ENCODE measurements at regions not wholly inside any gene's neighbourhood (a gene's known extent, or its start where the extent isn't known, plus 50 kb on each side); places are given as distances from the start of the nearest gene placed in this dataset.
"Not testable (repeated sequence)": the region's sequence is repeated elsewhere in the genome, so short reads cannot be mapped to it uniquely, and the experiment has no call there.

DNA sequence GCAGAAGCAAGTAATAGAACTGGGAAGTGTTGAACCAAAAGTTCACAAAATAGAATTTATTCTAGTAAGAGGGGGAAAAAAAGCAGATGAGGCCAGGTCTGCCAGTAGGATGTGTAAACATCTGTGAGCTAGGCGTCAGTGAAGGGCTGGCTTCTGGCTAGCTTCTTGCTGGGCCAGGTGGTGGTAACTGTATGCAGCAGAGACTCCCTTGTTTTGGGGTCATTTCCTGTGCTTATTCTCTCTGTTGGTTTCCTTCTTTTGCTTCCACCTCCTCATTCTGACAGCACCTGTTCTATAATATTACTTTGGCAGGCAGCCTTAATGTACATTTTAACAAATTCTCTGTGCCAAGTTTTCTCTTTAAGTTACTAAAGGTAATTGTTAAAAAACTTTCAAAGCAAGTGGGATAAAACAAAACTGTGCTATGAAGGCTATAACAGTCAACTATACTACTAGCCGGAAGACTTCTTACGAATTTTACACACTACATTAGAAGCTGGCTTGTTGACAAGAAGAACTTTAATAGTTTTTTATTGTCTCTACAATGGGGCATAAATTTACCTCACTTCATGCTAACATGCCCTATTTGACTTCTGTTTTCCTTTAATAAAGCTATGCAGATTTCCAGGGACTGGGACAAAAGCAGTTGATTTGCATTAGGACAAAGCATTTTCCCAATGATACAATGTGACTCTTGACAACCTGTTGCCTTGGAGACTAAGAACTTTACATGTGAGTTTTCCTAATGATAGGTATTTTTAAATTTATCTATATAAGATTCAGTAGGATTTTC, 318.8 kb upstream of the NAALADL2 start:
- DNase-seq (ENCODE audit: low read depth in 2 of 2), result no peak

DNA sequence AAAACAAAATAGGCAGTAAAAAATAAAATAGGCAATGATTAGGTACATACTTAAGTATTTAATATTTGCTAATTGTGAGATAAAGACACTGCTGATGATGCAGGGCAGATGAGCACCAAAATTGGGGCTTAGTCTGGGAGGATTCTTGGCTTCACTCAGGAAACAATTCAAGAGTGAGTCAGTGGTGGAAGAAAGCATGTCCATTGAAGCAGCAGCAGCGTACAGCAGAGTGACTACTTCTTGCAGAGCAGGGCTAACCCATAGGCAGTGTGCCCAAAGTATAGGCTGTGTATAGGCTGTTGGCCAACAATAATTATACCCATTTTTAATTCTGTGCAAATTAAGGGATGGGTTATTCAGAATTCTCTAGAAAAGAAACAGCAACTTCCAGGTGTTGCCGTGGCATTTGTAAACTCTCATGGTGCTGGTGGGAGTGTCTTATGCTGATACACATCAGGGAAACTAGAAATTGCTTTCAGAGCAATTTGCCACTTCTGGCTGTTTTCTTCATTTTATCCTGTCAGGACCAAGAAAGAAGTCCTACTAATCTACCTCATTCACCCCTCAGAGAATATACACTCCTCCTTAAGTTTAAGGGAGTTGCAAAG, 317.3 kb upstream of the NAALADL2 start:
- DNase-seq (ENCODE audit: low read depth in 2 of 2), result no peak

DNA sequence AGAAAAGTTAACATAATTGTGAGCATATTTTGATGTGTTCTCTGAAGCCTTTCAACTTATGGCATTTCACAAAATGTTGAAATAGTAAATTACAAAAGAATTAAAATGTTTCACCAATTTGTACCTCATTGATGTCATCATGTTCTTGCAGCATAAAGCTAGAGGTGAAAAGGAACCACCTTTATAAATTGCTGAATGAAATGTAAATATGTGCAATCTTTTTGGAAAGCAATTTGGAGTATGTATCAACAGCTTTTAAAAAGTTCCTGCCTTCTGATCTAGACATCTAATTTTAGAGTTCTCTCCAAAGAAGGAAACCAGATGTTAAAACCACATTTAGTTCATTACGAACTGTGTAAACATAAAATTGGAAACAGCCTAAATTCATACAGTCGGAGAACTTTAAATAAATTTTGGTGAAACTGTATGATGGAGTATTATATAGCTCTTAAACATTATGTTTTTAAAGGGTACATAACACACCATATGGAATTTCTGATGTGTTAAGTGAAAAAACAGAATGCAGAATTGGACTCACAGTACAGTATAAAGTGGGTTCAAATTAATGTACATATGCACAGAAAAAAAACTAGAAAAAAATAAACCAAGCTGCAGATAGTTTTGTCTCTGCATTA, 311.2 kb upstream of the NAALADL2 start:
- DNase-seq (ENCODE audit: low read depth in 2 of 2), result no peak

DNA sequence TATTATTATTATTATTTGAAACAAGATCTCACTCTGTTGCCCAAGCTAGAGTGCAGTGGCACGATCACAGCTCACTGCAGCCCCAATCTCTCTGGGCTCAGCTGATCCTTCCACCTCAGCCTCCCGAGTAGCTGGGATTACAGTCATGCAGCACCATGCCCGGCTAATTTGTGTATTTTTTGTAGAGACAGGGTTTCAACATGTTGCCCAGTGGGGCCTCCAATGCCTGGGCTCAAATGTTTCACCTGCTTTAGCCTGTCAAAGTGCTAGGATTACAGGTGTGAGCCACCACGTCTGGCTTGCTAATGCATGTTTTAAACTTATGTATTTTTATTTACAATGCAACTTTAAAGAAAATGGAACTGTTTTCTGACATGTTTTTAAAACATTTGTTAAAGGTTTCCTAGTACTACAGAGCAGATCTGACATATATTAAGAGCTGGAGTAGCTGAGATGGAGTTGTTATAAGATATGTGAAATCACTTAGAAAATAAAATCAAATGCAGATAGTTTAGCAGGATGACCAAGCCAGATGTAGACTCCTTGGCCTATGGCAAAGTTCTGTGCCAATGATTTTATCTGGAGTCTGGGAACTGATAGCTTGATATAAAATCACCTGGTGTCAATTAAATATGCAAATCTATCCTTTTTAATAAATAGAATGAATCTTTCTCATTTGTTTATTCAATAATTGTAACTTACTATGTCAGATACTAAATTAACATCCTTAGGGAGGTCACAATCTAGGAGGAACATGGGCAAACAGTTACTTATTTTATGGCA, 310.1 kb upstream of the NAALADL2 start:
- no peak for DNase-seq (ENCODE audit: low read depth in 2 of 2)

DNA sequence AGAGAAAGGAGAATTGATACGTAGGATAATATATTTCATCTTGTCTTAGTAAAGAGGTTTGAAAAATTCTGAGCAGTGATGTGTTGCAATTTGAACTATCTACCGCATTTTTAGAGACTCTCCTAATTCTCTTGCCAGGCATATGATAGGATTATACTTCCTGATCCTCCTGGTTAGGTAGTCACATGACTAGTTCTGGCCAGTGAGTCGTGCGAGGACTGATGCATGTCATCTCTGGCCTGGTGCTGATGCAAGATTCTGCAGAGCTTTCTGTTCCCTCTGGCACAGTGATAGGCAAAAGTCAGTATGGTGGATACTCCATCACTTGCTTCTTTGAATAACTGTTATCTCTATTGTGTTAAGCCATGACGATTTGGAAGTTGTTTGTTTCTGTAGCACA, 277.6 kb upstream of the NAALADL2 start:
- DNase-seq (ENCODE audit: low read depth in 2 of 2), result no peak

DNA sequence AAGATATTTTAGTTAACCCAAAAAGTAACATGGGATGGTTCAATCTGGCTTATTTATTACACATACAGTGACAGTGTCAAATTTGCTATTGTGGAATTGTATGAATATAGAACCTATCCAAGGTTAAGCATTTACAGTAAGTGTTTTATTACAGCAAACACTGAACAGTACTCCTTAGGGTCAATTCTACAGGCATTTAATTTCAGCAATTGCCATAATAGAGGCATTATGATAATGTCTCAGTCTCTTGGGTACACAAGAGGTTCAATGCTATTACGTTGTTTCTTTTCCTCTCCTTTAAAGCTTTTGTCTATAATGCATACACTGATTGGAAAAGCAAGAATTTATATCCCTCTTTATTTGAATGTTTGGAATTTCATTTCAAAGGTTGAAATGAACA, 275.7 kb upstream of the NAALADL2 start:
- no peak for DNase-seq (ENCODE audit: low read depth in 2 of 2)

DNA sequence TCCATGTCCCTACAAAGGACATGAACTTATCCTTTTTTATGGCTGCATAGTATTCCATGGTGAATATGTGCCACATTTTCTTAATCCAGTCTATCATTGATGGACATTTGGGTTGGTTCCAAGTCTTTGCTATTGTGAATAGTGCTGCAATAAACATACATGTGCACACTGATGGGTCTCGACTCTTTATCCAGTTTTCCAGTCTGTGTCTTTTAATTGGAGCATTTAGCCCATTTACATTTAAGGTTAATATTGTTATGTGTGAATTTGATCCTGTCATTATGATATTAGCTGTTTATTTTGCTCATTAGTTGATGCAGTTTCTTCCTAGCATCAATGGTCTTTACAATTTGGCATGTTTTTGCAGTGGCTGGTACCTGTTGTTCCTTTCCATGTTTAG, 272.0 kb upstream of the NAALADL2 start:
- not testable (repeated sequence) for DNase-seq (ENCODE audit: low read depth in 2 of 2)

DNA sequence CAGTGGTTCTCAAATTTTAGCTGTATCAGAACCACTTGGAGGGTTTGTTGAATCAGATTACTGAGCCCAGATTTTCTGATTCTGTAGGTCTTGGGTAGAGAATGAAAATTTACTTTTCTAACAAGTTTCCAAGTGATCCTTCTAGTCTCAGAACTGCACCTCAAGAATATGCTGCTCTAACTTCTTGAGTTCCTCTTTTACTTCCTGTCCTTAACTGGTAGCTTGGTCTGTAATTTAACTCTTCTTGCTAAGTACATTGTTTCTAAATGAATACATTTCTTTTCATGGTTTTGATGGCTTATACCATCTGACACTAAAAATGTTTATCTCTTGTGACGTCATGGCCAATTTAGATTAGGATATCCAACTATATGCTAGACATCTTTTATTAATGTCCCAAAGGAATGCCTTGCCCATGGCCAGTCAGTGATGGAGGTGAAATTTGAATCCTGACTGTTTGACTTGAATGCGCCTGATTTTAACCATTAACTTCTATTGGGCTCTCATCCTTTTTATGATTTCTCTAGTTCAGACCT, 262.6 kb upstream of the NAALADL2 start:
- no peak for DNase-seq (ENCODE audit: low read depth in 2 of 2)

DNA sequence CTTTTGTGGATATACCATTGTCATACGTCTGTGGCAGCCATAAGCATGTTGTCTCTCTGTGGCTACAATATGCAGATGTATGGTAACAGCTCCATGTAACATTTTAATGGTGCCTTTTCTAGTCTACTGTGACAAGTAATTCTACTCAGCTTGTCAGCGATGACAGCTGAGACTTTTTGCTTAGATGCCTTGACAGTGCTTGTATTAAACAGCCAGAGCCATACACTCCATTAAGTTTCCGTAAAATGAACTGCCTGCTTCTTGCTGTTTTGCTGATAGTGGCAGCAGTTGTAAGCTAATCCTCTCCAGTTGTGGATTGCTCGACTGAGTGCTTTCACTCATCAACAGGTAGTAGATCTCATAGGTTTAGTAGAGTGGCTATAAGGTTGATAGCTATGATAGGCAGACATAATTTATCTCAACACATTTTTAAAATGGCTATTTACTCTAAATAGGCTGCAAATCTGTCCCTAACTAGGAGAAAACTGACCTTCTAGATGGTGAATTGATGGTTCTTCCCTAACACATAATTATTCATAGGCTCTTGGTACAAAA, 260.2 kb upstream of the NAALADL2 start:
- DNase-seq (ENCODE audit: low read depth in 2 of 2), result no peak

DNA sequence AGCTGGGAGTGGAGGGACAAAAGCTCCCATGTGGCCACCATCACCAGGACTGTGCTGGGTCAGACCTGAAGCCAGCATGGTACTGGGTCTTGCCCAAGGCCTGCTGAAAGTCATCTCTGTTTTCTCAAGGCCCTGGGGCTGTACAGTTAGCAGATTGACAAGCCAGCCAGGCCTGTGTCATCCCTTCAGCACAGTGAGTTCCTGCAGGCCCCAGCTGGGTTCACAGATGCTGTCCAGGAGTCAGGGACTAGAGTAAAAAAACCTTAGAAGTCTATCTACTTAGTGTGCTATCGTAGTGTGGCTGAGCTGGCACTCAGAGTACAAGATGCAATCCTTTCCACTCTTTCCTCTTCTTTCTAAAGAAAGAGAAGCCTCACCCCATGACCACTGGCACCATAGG, 246.0 kb upstream of the NAALADL2 start:
- no peak for DNase-seq (ENCODE audit: low read depth in 2 of 2)

DNA sequence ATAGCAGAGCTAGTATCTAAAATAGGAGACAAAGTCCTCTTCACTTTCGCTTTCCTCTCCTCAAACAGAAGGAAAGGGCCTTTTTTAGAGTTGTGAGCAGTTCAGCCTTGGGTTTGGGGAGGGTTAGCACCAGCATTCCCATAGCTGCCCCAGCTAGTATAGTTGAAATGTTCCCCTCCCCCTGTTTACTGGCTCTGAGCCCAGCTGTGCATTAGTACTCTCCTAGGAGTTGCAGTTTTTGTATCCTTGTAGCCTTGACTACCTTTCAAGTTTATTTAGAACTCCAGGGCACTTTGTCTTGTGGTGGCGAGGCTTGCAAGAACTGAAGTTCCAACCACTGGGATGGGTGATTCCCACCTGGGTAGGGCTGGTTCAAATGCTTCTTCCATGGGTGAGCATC, 245.1 kb upstream of the NAALADL2 start:
- no peak for DNase-seq (ENCODE audit: low read depth in 2 of 2)

DNA sequence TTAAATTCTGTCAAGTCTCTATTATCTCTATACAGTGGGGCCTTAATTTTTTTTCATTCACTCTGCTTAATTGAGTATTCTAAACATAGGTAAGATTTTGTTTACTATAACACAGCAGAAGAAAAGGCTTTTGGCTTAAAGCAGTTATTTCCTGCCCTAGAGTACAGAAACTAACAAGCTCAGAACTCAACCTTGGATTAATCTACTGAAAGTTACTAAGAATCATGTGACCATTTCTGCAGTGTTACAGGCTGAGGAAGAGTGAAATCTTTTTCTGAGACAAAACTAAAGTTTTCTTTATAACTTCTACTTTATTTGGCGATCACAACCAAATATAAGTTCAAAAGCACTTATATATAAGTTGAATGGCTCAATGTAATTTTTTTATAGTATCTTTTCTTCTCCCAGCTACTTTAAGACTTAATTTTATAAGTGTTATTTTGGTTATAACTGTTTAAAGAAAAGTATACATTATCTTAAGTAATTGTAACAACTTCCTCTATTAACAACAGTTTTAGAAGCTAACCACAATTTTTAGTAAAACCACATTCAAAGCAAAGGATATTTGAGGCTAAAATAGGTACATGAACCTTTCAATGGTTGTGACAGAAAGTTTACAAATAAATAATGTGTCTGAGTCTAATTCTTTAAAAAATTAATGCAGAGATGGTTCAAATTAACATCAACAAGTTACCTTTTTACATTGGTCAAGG, 240.6 kb upstream of the NAALADL2 start:
- no peak for DNase-seq (ENCODE audit: low read depth in 2 of 2)

DNA sequence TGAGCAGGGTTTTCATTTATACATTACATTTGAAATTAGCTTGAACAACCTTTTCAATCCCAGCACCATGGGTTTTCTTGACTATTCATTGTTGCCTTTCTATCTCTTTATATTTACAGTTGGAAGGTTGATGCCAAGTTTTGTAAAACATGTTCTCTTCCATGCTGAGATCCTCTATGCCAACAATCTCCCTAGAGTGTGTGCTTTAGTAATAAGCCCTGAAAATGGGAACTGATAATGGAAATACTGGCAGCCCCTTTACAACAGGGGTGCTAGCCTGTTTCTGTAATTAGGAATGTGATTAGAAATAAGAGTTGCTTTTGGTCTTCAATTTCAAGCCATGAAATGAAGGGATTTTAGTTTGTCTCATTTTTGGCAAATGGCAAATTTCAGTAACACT, 239.9 kb upstream of the NAALADL2 start:
- DNase-seq (ENCODE audit: low read depth in 2 of 2), result no peak

DNA sequence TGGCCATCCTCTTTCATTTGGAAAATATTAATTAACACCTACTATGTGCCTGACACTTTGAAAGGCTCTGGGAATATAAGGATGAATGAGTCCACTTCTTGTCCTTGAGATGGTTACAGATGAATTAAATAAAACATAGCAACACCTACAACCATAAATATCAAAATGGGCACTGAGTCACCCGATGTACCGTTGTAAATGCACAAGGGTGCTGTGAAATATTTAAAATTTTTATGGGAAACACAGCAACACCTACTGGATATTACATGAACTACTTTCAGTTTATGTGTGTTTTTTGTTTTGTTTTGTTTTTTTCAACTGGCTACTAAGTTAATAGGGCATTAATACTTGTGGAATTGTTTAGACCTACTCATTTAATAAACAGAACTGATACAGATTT, 239.0 kb upstream of the NAALADL2 start:
- DNase-seq (ENCODE audit: low read depth in 2 of 2), result no peak

DNA sequence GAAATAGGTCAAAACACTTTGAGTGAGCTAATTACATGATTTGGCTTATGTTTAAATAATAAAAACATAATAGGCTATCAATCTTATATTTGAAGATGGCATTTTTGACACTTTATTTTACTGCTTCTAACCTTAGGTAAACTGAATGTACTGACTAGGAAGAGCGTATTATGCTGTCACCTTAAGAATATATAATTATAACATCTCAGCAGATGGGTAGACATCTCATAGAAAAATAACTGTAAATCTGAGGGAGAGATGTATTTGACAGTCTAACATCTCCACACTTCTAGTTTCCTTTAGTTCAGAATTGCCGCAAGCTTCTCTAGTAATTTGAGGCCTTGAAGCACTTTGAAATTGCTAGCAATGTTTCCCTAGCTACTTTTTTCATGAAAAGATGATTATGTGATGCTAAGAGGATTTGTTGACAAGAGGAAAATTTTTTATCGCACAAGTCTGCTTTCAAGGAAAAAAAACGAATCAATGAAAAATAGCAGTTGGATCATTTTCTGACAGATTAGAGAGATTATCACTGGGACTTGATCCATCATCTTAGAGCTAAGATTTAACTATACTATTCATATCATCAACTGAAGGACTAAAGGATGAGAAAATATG, 238.2 kb upstream of the NAALADL2 start:
- DNase-seq (ENCODE audit: low read depth in 2 of 2), result no peak

DNA sequence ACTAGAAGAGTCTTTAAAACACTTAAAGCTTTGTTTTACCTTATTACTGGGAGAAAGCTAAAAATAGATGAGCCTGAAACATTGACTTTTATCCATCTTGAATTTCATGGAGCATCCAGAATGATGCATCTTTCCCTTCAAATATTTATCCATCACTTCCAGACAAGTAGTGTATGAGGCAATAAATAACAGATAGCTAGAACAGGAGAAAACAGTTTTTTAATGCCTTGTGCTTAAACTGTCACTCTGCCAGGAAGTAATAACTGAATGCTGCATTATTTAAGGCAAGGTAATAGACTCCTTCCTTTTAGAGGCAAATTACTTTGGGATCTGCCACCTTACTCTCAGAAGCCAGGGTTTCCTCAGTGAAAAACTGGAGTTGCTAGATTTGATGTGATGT, 225.8 kb upstream of the NAALADL2 start:
- no peak for DNase-seq (ENCODE audit: low read depth in 2 of 2)

DNA sequence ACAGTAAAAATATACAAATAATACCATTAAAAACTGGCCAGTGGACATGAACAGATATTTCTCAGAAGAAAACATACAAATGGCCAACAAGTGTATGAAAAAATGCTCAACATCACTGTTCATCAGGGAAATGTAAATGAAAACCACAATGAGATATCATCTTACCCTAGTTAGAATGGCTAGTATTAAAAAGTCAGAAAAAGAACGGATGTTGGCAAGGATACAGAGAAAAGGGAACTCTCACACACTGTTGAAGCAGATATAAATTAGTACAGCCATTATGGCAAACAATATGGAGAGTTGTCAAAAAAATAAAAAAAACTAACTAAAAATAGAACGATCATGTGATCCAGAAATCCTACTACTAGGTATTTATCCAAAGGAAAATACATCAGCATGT, 222.7 kb upstream of the NAALADL2 start:
- DNase-seq (ENCODE audit: low read depth in 2 of 2), result no peak

DNA sequence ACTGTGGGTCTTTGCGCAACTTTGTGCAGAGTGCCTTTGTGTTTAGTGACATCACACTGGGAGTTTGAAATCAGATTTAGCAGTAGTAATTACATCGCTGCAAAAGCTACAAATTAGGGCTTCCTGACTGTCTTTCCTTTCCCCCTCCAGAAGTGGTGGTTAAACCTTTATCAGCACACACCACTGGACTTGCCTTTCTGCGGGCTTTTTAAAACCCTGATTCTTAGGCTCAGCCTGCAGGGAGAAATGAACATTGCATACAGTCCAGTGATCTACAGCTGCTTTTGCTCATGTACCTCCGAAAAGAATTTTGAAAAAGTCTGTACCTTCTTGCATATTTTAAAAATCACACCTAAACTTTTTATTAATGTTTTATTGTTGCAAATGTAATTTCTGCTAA, 219.7 kb upstream of the NAALADL2 start:
- no peak for DNase-seq (ENCODE audit: low read depth in 2 of 2)

DNA sequence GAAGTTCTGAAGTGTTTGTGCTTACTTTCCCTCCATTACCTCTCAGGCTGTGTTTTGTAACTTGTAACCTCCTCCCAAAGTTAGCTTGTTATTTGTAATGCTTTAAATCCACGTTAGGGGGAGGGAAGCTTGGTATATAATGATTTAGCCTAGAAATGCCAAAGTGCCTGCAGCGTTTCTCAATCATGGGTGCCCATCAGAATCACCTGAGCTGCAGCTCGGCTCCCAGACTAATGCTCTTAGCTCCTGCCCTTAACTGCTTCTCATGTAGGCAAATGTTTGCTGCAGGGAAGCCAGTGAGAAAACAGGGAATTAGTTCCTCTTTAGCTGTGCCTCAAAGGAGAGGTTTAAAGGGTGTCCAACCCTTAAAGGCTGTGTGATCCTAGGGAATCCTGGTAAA, 219.2 kb upstream of the NAALADL2 start:
- DNase-seq (ENCODE audit: low read depth in 2 of 2), result no peak

DNA sequence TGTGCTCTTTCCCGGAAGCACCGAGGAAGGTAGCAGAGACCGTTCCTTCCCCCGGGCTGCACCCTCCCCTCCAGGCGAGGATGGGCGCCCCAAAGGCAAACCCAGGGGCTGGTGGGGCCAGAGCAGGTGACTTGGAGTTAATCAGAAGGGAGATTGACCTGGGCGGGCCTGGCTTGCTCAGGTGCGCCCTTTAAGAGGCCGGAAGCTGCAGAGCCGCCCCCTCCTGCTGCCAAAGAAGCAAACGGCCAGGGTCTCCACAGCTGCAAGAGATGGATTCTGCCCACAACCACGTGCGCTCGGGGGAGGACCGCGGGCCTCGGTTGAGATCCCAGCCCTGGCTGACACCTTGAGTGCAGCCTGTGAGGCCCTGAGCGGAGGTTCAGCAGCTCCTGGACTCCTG, 218.2 kb upstream of the NAALADL2 start:
- no peak for DNase-seq (ENCODE audit: low read depth in 2 of 2)

DNA sequence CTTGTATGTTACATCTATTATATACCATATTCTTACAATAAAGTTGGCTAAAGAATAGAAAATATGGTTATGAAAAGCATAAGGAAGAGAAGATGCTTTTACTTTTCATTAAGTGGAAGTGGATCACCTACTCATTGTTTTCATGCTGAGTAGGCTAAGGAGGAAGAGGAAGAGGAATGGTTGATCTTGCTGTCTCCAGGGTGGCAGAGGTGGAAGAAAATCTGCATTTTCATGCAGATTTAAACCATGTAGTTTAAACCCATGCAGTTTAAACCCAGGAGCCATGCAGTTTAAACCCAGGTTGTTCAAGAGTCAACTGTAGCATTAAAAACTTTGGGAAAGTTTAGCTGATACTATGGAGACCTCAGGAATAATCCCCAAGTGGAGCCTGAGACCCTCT, 214.8 kb upstream of the NAALADL2 start:
- no peak for DNase-seq (ENCODE audit: low read depth in 2 of 2)

Measured in stimulated activated CD8-positive, alpha-beta memory T cell treated with anti-CD3 and anti-CD28 coated beads, Interleukin-2, amount 100 ng/mL, for 1 hour (primary cell).